Naive thymus-derived CD4-positive, alpha-beta T cell (primary cell): ENCODE measurements at regions not wholly inside any gene's neighbourhood (a gene's known extent, or its start where the extent isn't known, plus 50 kb on each side); places are given as distances from the start of the nearest gene placed in this dataset.

Experiments used
- ATAC-seq: fragments of 150-1000 bp; cut with Tn5 transposase; 2 replicates; pipeline ENCODE4 v1.10.0; 2021; ENCODE audit warnings: mild to moderate bottlenecking, moderate library complexity
- CTCF ChIA-PET: fragments of 350-600 bp; sonication (Branson Sonifier 250); formaldehyde crosslinking; loops from one replicate; lab custom pipeline; 2021; ENCODE audit warnings: antibody characterized with exemption; lab: Charles Lee
- POLR2A ChIA-PET: fragments of 350-600 bp; sonication (Branson Sonifier 250); formaldehyde crosslinking; loops from one replicate; lab custom pipeline; 2021; ENCODE audit warnings: antibody characterized with exemption, inconsistent platforms; lab: Charles Lee
- DNase-seq, 9 donors: peaks; one replicate each; pipeline versions ENCODE4 v3.0.0 to v3.0.0-alpha.2; 2020 to 2022; ENCODE audit warnings: mixed read lengths in 1 of 9
- H3K27ac ChIP-seq: one replicate; pipeline ENCODE4 v1.7.0; 2013; ENCODE audit warnings: mild to moderate bottlenecking, low read depth, low read length, moderate library complexity
- H3K27me3 ChIP-seq, 2 donors: one replicate each; pipeline ENCODE4 v1.7.0; 2013; ENCODE audit warnings: low read length in 2 of 2, mild to moderate bottlenecking in 2 of 2, moderate library complexity in 2 of 2; ENCODE audit not compliant: control insufficient read depth in 2 of 2, insufficient read depth in 2 of 2
- H3K36me3 ChIP-seq, 3 experiments: 1 replicate in 2 of 3; 2 replicates in 1 of 3; pipeline ENCODE4 v1.7.0; 2013; ENCODE audit warnings: low read length in 3 of 3, mild to moderate bottlenecking in 3 of 3, moderate library complexity in 1 of 3; ENCODE audit not compliant: insufficient read depth in 3 of 3, control insufficient read depth in 2 of 3
- H3K4me1 ChIP-seq, 2 donors: one replicate each; pipeline ENCODE4 v1.7.0; 2013; ENCODE audit warnings: low read length in 2 of 2, mild to moderate bottlenecking in 2 of 2, moderate library complexity in 1 of 2; ENCODE audit not compliant: control insufficient read depth in 2 of 2, insufficient read depth in 2 of 2
- H3K4me3 ChIP-seq: 2 replicates; pipeline ENCODE4 v1.7.0; 2013; ENCODE audit warnings: mild to moderate bottlenecking, low read length
- H3K9me3 ChIP-seq, 3 experiments: 1 replicate in 2 of 3; 2 replicates in 1 of 3; pipeline ENCODE4 v1.7.0; 2013; ENCODE audit warnings: low read length in 3 of 3; ENCODE audit not compliant: control insufficient read depth in 2 of 3
- H3K27ac Mint-ChIP-seq, 9 donors: one replicate each; pipeline ENCODE4 v1.8.0; 2020 to 2022; ENCODE audit warnings: mixed read lengths in 9 of 9, mild to moderate bottlenecking in 8 of 9, moderate library complexity in 5 of 9, inconsistent platforms in 2 of 9
- H3K27me3 Mint-ChIP-seq, 5 donors: one replicate each; pipeline ENCODE4 v1.8.0; 2021 to 2022; ENCODE audit warnings: mixed read lengths in 5 of 5, mild to moderate bottlenecking in 1 of 5
- H3K36me3 Mint-ChIP-seq, 5 donors: one replicate each; pipeline ENCODE4 v1.8.0; 2020 to 2022; ENCODE audit warnings: mixed read lengths in 5 of 5, mild to moderate bottlenecking in 3 of 5, inconsistent platforms in 1 of 5
- H3K4me1 Mint-ChIP-seq, 7 donors: one replicate each; pipeline ENCODE4 v1.8.0; 2020 to 2022; ENCODE audit warnings: mixed read lengths in 7 of 7, mild to moderate bottlenecking in 3 of 7, inconsistent platforms in 1 of 7
- H3K4me3 Mint-ChIP-seq, 10 donors: one replicate each; pipeline ENCODE4 v1.8.0; 2020 to 2022; ENCODE audit warnings: mild to moderate bottlenecking in 10 of 10, mixed read lengths in 10 of 10, moderate library complexity in 6 of 10, inconsistent platforms in 2 of 10
- H3K9me3 Mint-ChIP-seq, 11 donors: one replicate each; pipeline ENCODE4 v1.8.0; 2020 to 2022; ENCODE audit warnings: mixed read lengths in 11 of 11, mild to moderate bottlenecking in 4 of 11, inconsistent platforms in 1 of 11, moderate library complexity in 1 of 11
- intact Hi-C, 2 donors: fragments of 100-400 bp; cut with micrococcal nuclease; formaldehyde crosslinking; loops; one replicate each; pipeline ENCODE4 v1.15.1; 2023

GRCh38 chr19:20259615-20260014 lies 92.6 kb downstream of the ZNF486 start:
- Histone ChIP-seq H3K4me1 (no peaks in the 10 kb centered on the region), H3K27ac (no peak overlapping the region), H3K27me3 (no peaks in the 10 kb centered on the region), H3K4me3 (no peak overlapping the region), H3K9me3 (no peaks in the 10 kb centered on the region), H3K36me3 (no peaks in the 10 kb centered on the region)
- Mint-ChIP-seq H3K27ac (no peak overlapping the region), H3K4me3 (no peak overlapping the region), H3K9me3 (peaks cover 0 to 38% (median 5%) of the 10 kb centered on the region in 11 donors), H3K36me3 (peaks cover 0 to 10% (median 0%) of the 10 kb centered on the region in 5 donors), H3K27me3 (peaks cover 0 to 28% (median 15%) of the 10 kb centered on the region in 5 donors), H3K4me1 (no peaks in the 10 kb centered on the region)
- intact Hi-C loops: no loop called here
- ChIA-PET POLR2A (no interaction called here), CTCF (no interaction called here)
- no peak for DNase-seq
- ATAC-seq: no peak

GRCh38 chr19:20256606-20257005 lies 89.6 kb downstream of the ZNF486 start:
- no peak for DNase-seq
- Histone ChIP-seq H3K4me3 (no peak overlapping the region), H3K9me3 (no peaks in the 10 kb centered on the region), H3K4me1 (no peaks in the 10 kb centered on the region), H3K27me3 (no peaks in the 10 kb centered on the region), H3K27ac (no peak overlapping the region), H3K36me3 (no peaks in the 10 kb centered on the region)
- Mint-ChIP-seq H3K27me3 (peaks cover 0 to 20% (median 12%) of the 10 kb centered on the region in 5 donors), H3K27ac (no peak overlapping the region), H3K9me3 (peaks cover 0 to 29% (median 4%) of the 10 kb centered on the region in 11 donors), H3K36me3 (peaks cover 0 to 10% (median 0%) of the 10 kb centered on the region in 5 donors), H3K4me1 (no peaks in the 10 kb centered on the region), H3K4me3 (no peak overlapping the region)
- ChIA-PET CTCF (no interaction called here), POLR2A (no interaction called here)
- intact Hi-C loops: no loop called here
- ATAC-seq: no peak

DNA sequence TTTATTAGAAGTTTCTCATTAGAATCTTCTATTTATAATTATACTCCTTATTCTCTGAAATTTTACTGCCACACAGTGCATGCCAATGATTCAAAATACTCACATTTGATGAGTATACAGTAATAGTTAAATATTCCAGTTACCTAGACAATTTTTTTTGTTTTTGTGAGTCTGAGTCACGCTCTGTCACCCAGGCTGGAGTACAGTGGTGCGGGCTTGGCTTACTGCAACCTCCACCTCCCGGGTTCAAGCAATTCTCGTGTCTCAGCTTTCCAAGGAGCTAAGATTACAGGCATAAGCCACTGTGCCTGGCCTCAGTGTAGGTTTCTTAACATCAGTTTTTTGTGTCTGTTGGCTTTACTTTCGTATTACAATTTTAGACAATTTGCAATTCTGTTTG lies 87.1 kb downstream of the ZNF486 start:
- H3K9me3 Mint-ChIP-seq: peaks cover 0 to 20% (median 3%) of the 10 kb centered on the region in 11 donors
- ATAC-seq: no peak
- H3K36me3 ChIP-seq: no peaks in the 10 kb centered on the region
- no peaks in the 10 kb centered on the region for H3K27me3 ChIP-seq
- ChIA-PET CTCF (no interaction called here), POLR2A (no interaction called here)
- no peaks in the 10 kb centered on the region for H3K9me3 ChIP-seq
- peaks cover 0 to 12% (median 0%) of the 10 kb centered on the region in 5 donors for H3K27me3 Mint-ChIP-seq
- H3K4me3 Mint-ChIP-seq: no peak overlapping the region
- H3K27ac ChIP-seq: no peak overlapping the region
- no peaks in the 10 kb centered on the region for H3K4me1 ChIP-seq
- intact Hi-C loops: no loop called here
- no peak overlapping the region for H3K27ac Mint-ChIP-seq
- no peak for DNase-seq
- H3K36me3 Mint-ChIP-seq: peaks cover 0 to 5% (median 0%) of the 10 kb centered on the region in 5 donors
- no peaks in the 10 kb centered on the region for H3K4me1 Mint-ChIP-seq
- no peak overlapping the region for H3K4me3 ChIP-seq

DNA sequence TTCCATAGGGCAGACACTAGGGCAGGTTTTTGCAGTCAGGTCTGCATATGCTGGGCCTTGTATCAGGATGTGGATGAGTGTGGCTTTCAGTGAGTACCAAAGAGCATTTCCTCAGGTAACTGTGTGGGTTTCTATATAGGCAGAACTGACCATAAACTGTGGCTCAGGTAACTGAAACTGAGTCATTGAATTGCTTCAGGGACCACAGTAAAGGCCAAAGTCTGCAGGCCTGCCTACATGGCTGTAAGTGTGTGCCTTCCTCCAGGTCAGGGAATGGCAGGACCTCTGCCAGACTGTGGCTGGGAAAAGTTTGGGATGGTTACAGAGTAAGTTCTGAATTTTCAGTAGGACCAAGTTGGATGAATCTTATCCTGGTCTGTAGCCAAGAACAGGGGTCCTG lies 85.6 kb downstream of the ZNF486 start:
- Mint-ChIP-seq H3K27me3 (no peaks in the 10 kb centered on the region), H3K4me3 (no peak overlapping the region), H3K9me3 (peaks cover 0 to 9% (median 0%) of the 10 kb centered on the region in 11 donors), H3K36me3 (no peaks in the 10 kb centered on the region), H3K27ac (no peak overlapping the region), H3K4me1 (no peaks in the 10 kb centered on the region)
- intact Hi-C loops: no loop called here
- no peak for DNase-seq
- Histone ChIP-seq H3K36me3 (no peaks in the 10 kb centered on the region), H3K4me1 (no peaks in the 10 kb centered on the region), H3K9me3 (no peaks in the 10 kb centered on the region), H3K27me3 (no peaks in the 10 kb centered on the region), H3K4me3 (no peak overlapping the region), H3K27ac (no peak overlapping the region)
- CTCF ChIA-PET: no interaction called here
- no peak for ATAC-seq
- POLR2A ChIA-PET: no interaction called here

- no peaks in the 10 kb centered on the region for H3K27me3 ChIP-seq
- H3K36me3 ChIP-seq: no peaks in the 10 kb centered on the region
- DNase-seq (no peak), ATAC-seq (no peak)
- H3K9me3 Mint-ChIP-seq: peaks cover 0 to 11% (median 0%) of the 10 kb centered on the region in 11 donors
- H3K27ac ChIP-seq: no peak overlapping the region
- CTCF ChIA-PET: no interaction called here
- no peaks in the 10 kb centered on the region for H3K27me3 Mint-ChIP-seq
- H3K4me3 ChIP-seq: no peak overlapping the region
- H3K4me3 Mint-ChIP-seq: no peak overlapping the region
- no peaks in the 10 kb centered on the region for H3K36me3 Mint-ChIP-seq
- H3K9me3 ChIP-seq: no peaks in the 10 kb centered on the region
- intact Hi-C loops: no loop called here
- H3K4me1 Mint-ChIP-seq: no peaks in the 10 kb centered on the region
- POLR2A ChIA-PET: no interaction called here
- H3K4me1 ChIP-seq: no peaks in the 10 kb centered on the region
- no peak overlapping the region for H3K27ac Mint-ChIP-seq
These were observed 83.6 kb downstream of the ZNF486 start for GRCh38 chr19:20250627-20251026.

- ChIA-PET POLR2A (no interaction called here), CTCF (no interaction called here)
- Mint-ChIP-seq H3K4me3 (no peak overlapping the region), H3K4me1 (no peaks in the 10 kb centered on the region), H3K9me3 (peaks cover 0 to 12% (median 0%) of the 10 kb centered on the region in 11 donors), H3K27me3 (no peaks in the 10 kb centered on the region), H3K27ac (no peak overlapping the region), H3K36me3 (no peaks in the 10 kb centered on the region)
- Histone ChIP-seq H3K27me3 (no peaks in the 10 kb centered on the region), H3K27ac (no peak overlapping the region), H3K36me3 (no peaks in the 10 kb centered on the region), H3K4me1 (no peaks in the 10 kb centered on the region), H3K9me3 (no peaks in the 10 kb centered on the region), H3K4me3 (no peak overlapping the region)
- DNase-seq (no peak), ATAC-seq (no peak)
- intact Hi-C loops: no loop called here
These were observed 83.1 kb downstream of the ZNF486 start for GRCh38 chr19:20250121-20250520.
